NCI-H345 treated with DMSO at 0.1 percent for 48 hours (cell line): ENCODE measurements at regions not wholly inside any gene's neighbourhood (a gene's known extent, or its start where the extent isn't known, plus 50 kb on each side); places are given as distances from the start of the nearest gene placed in this dataset.
"Not testable (repeated sequence)": the region's sequence is repeated elsewhere in the genome, so short reads cannot be mapped to it uniquely, and the experiment has no call there.

Experiments used
- DNase-seq: peaks from one replicate; lab custom pipeline; 2025; ENCODE audit not compliant: unreplicated experiment; lab: John Stamatoyannopoulos, UW

GRCh38 chr4:62740296-62740695 is 1540.2 kb downstream of the ADGRL3 start:
- DNase-seq, result no peak

- DNase-seq, result no peak
Measured at GRCh38 chr4:62717154-62717553, 1517.0 kb downstream of the ADGRL3 start.

- no peak for DNase-seq
Measured at GRCh38 chr4:62711575-62711974, 1511.4 kb downstream of the ADGRL3 start.

GRCh38 chr4:62709618-62710252 is 1509.6 kb downstream of the ADGRL3 start:
- peak; percentile 23 for DNase-seq

- no peak for DNase-seq
Measured at GRCh38 chr4:62706423-62706822, 1506.3 kb downstream of the ADGRL3 start.

- DNase-seq, result no peak
Measured at GRCh38 chr4:62683799-62684566, 1483.9 kb downstream of the ADGRL3 start.

- no peak for DNase-seq
Measured at GRCh38 chr4:62676962-62677361, 1476.8 kb downstream of the ADGRL3 start.

- DNase-seq, result no peak
Measured at GRCh38 chr4:62670514-62670913, 1470.4 kb downstream of the ADGRL3 start.

- no peak for DNase-seq
Measured at GRCh38 chr4:62661821-62662220, 1461.7 kb downstream of the ADGRL3 start.

GRCh38 chr4:62656006-62656405 is 1455.9 kb downstream of the ADGRL3 start:
- DNase-seq, result no peak

GRCh38 chr4:62644372-62644771 is 1444.2 kb downstream of the ADGRL3 start:
- DNase-seq, result peak; percentile 16

- no peak for DNase-seq
Measured at GRCh38 chr4:62640296-62640695, 1440.2 kb downstream of the ADGRL3 start.

GRCh38 chr4:62627671-62628070 is 1427.5 kb downstream of the ADGRL3 start:
- DNase-seq, result no peak

GRCh38 chr4:62627141-62627540 is 1427.0 kb downstream of the ADGRL3 start:
- no peak for DNase-seq

GRCh38 chr4:62622089-62622488 is 1422.0 kb downstream of the ADGRL3 start:
- no peak for DNase-seq

GRCh38 chr4:62619971-62620370 is 1419.8 kb downstream of the ADGRL3 start:
- DNase-seq, result no peak

- DNase-seq, result no peak
Measured at GRCh38 chr4:62618042-62618441, 1417.9 kb downstream of the ADGRL3 start.

- no peak for DNase-seq
Measured at GRCh38 chr4:62601737-62602136, 1401.6 kb downstream of the ADGRL3 start.

- DNase-seq, result not testable (repeated sequence)
Measured at GRCh38 chr4:62595265-62595664, 1395.1 kb downstream of the ADGRL3 start.

GRCh38 chr4:62591756-62592155 is 1391.6 kb downstream of the ADGRL3 start:
- DNase-seq, result no peak

GRCh38 chr4:62588671-62589070 is 1388.5 kb downstream of the ADGRL3 start:
- DNase-seq, result no peak

GRCh38 chr4:62571494-62571893 is 1371.4 kb downstream of the ADGRL3 start:
- DNase-seq, result no peak

- DNase-seq, result no peak
Measured at GRCh38 chr4:62560858-62561257, 1360.7 kb downstream of the ADGRL3 start.
